Memory B cell (primary cell): ENCODE measurements at regions not wholly inside any gene's neighbourhood (a gene's known extent, or its start where the extent isn't known, plus 50 kb on each side); places are given as distances from the start of the nearest gene placed in this dataset.

Experiments
- ATAC-seq: fragments of 150-1000 bp; cut with Tn5 transposase; 2 replicates; pipeline ENCODE4 v1.10.0; 2021; ENCODE audit warnings: low read depth, mild to moderate bottlenecking, moderate library complexity
- DNase-seq, 2 donors: peaks; one replicate each; pipeline ENCODE4 v3.0.0; 2022; ENCODE audit warnings: low spot score in 2 of 2
- H3K27ac Mint-ChIP-seq: one replicate; pipeline ENCODE4 v1.8.0; 2022; ENCODE audit warnings: mild to moderate bottlenecking, moderate library complexity, mixed read lengths
- H3K27me3 Mint-ChIP-seq: one replicate; pipeline ENCODE4 v1.8.0; 2022; ENCODE audit warnings: mixed read lengths
- H3K36me3 Mint-ChIP-seq: one replicate; pipeline ENCODE4 v1.8.0; 2022; ENCODE audit warnings: mild to moderate bottlenecking, mixed read lengths
- H3K4me1 Mint-ChIP-seq: one replicate; pipeline ENCODE4 v1.8.0; 2022; ENCODE audit warnings: mixed read lengths
- H3K4me3 Mint-ChIP-seq: one replicate; pipeline ENCODE4 v1.8.0; 2022; ENCODE audit warnings: mild to moderate bottlenecking, moderate library complexity, mixed read lengths
- H3K9me3 Mint-ChIP-seq: one replicate; pipeline ENCODE4 v1.8.0; 2022; ENCODE audit warnings: mixed read lengths

- Mint-ChIP-seq H3K4me1 (peaks cover 6% of the 10 kb centered on the region), H3K36me3 (peaks cover 1% of the 10 kb centered on the region), H3K27me3 (no peaks in the 10 kb centered on the region), H3K9me3 (no peaks in the 10 kb centered on the region), H3K4me3 (no peak overlapping the region), H3K27ac (no peak overlapping the region)
- DNase-seq = no peak
- no peak for ATAC-seq
Measured at GRCh38 chr3:188940573-188940932, 231.2 kb upstream of the TPRG1 start.

GRCh38 chr3:188941103-188941502 is 230.7 kb upstream of the TPRG1 start:
- peaks cover 1% of the 10 kb centered on the region for H3K36me3 Mint-ChIP-seq
- peak in 1 of 2 donors; percentile 32 for DNase-seq
- no peaks in the 10 kb centered on the region for H3K9me3 Mint-ChIP-seq
- H3K27me3 Mint-ChIP-seq = no peaks in the 10 kb centered on the region
- no peak overlapping the region for H3K4me3 Mint-ChIP-seq
- H3K4me1 Mint-ChIP-seq = peaks cover 6% of the 10 kb centered on the region
- H3K27ac Mint-ChIP-seq = no peak overlapping the region
- ATAC-seq = peak; percentile 100

GRCh38 chr3:188942191-188942590 is 229.6 kb upstream of the TPRG1 start:
- H3K4me3 Mint-ChIP-seq = no peak overlapping the region
- no peaks in the 10 kb centered on the region for H3K27me3 Mint-ChIP-seq
- H3K9me3 Mint-ChIP-seq = no peaks in the 10 kb centered on the region
- ATAC-seq = no peak
- no peak for DNase-seq
- H3K4me1 Mint-ChIP-seq = peaks cover 6% of the 10 kb centered on the region
- H3K27ac Mint-ChIP-seq = no peak overlapping the region
- H3K36me3 Mint-ChIP-seq = peaks cover 1% of the 10 kb centered on the region

GRCh38 chr3:188943591-188943990 is 228.2 kb upstream of the TPRG1 start:
- ATAC-seq = no peak
- no peaks in the 10 kb centered on the region for H3K9me3 Mint-ChIP-seq
- H3K4me1 Mint-ChIP-seq = peaks cover 7% of the 10 kb centered on the region
- DNase-seq = no peak
- no peaks in the 10 kb centered on the region for H3K36me3 Mint-ChIP-seq
- no peak overlapping the region for H3K4me3 Mint-ChIP-seq
- H3K27ac Mint-ChIP-seq = no peak overlapping the region
- H3K27me3 Mint-ChIP-seq = peaks cover 1% of the 10 kb centered on the region

- DNase-seq = no peak
Measured at GRCh38 chr3:188944108-188944507, 227.7 kb upstream of the TPRG1 start.

GRCh38 chr3:188946351-188947240 is 225.2 kb upstream of the TPRG1 start:
- Mint-ChIP-seq H3K4me3 (peak overlapping the region; percentile 5), H3K9me3 (no peaks in the 10 kb centered on the region), H3K4me1 (peaks cover 6% of the 10 kb centered on the region), H3K27ac (no peak overlapping the region), H3K27me3 (peaks cover 6% of the 10 kb centered on the region), H3K36me3 (no peaks in the 10 kb centered on the region)
- DNase-seq (no peak), ATAC-seq (no peak)

More at GRCh38 chr3:188944108-188944507, 227.7 kb upstream of the TPRG1 start:
- H3K27me3 Mint-ChIP-seq = peaks cover 4% of the 10 kb centered on the region
- H3K9me3 Mint-ChIP-seq = no peaks in the 10 kb centered on the region
- no peak overlapping the region for H3K4me3 Mint-ChIP-seq
- ATAC-seq = no peak
- H3K4me1 Mint-ChIP-seq = peaks cover 10% of the 10 kb centered on the region
- no peaks in the 10 kb centered on the region for H3K36me3 Mint-ChIP-seq
- no peak overlapping the region for H3K27ac Mint-ChIP-seq

- peak; percentile 37 for ATAC-seq
- Mint-ChIP-seq H3K27ac (no peak overlapping the region), H3K27me3 (peaks cover 6% of the 10 kb centered on the region), H3K36me3 (no peaks in the 10 kb centered on the region), H3K4me1 (peaks cover 6% of the 10 kb centered on the region), H3K9me3 (no peaks in the 10 kb centered on the region), H3K4me3 (peak overlapping the region; percentile 21)
- DNase-seq = no peak
Measured at GRCh38 chr3:188947401-188948280, 224.1 kb upstream of the TPRG1 start.

- no peak for DNase-seq
- Mint-ChIP-seq H3K27me3 (peaks cover 6% of the 10 kb centered on the region), H3K4me3 (no peak overlapping the region), H3K9me3 (no peaks in the 10 kb centered on the region), H3K36me3 (no peaks in the 10 kb centered on the region), H3K27ac (no peak overlapping the region), H3K4me1 (peaks cover 6% of the 10 kb centered on the region)
- ATAC-seq = no peak
Measured at GRCh38 chr3:188948281-188948996, 223.3 kb upstream of the TPRG1 start.

- Mint-ChIP-seq H3K4me1 (peaks cover 6% of the 10 kb centered on the region), H3K27me3 (peaks cover 6% of the 10 kb centered on the region), H3K36me3 (no peaks in the 10 kb centered on the region), H3K27ac (no peak overlapping the region), H3K9me3 (no peaks in the 10 kb centered on the region), H3K4me3 (no peak overlapping the region)
- ATAC-seq (peak; percentile 38), DNase-seq (no peak)
Measured at GRCh38 chr3:188948997-188949389, 222.8 kb upstream of the TPRG1 start.

- no peak overlapping the region for H3K27ac Mint-ChIP-seq
- no peak overlapping the region for H3K4me3 Mint-ChIP-seq
- peaks cover 6% of the 10 kb centered on the region for H3K27me3 Mint-ChIP-seq
- peaks cover 6% of the 10 kb centered on the region for H3K4me1 Mint-ChIP-seq
- DNase-seq = no peak
- H3K36me3 Mint-ChIP-seq = no peaks in the 10 kb centered on the region
- H3K9me3 Mint-ChIP-seq = no peaks in the 10 kb centered on the region
- no peak for ATAC-seq
Measured at GRCh38 chr3:188949456-188949855, 222.3 kb upstream of the TPRG1 start.

GRCh38 chr3:188949996-188950395 is 221.8 kb upstream of the TPRG1 start:
- Mint-ChIP-seq H3K4me3 (no peak overlapping the region), H3K27ac (no peak overlapping the region), H3K27me3 (peaks cover 6% of the 10 kb centered on the region), H3K9me3 (no peaks in the 10 kb centered on the region), H3K4me1 (peaks cover 6% of the 10 kb centered on the region), H3K36me3 (no peaks in the 10 kb centered on the region)
- no peak for ATAC-seq
- no peak for DNase-seq

GRCh38 chr3:188950832-188951489 is 220.8 kb upstream of the TPRG1 start:
- Mint-ChIP-seq H3K36me3 (no peaks in the 10 kb centered on the region), H3K4me1 (peaks cover 6% of the 10 kb centered on the region), H3K27me3 (peaks cover 6% of the 10 kb centered on the region), H3K4me3 (no peak overlapping the region), H3K27ac (no peak overlapping the region), H3K9me3 (no peaks in the 10 kb centered on the region)
- DNase-seq = no peak
- ATAC-seq = no peak

GRCh38 chr3:188951734-188952133 is 220.0 kb upstream of the TPRG1 start:
- Mint-ChIP-seq H3K36me3 (no peaks in the 10 kb centered on the region), H3K4me3 (no peak overlapping the region), H3K4me1 (peaks cover 6% of the 10 kb centered on the region), H3K27me3 (peaks cover 6% of the 10 kb centered on the region), H3K27ac (no peak overlapping the region), H3K9me3 (no peaks in the 10 kb centered on the region)
- ATAC-seq = no peak
- no peak for DNase-seq
